Heart right ventricle (tissue), 16 donors: ENCODE measurements at regions not wholly inside any gene's neighbourhood (a gene's known extent, or its start where the extent isn't known, plus 50 kb on each side); places are given as distances from the start of the nearest gene placed in this dataset.

Experiments
- ATAC-seq, 8 donors: fragments of 200-7000 bp; cut with Tn5 transposase; one replicate each; pipeline ENCODE4 v1.9.1; 2020; ENCODE audit warnings: mild to moderate bottlenecking in 8 of 8, moderate library complexity in 8 of 8, moderate number of reproducible peaks in 1 of 8
- DNase-seq, 2 donors: peaks; one replicate each; pipeline ENCODE4 v3.0.0-alpha.2; 2020
- H3K27ac ChIP-seq, 10 donors: fragments of 200-600 bp; sonication (generic) in 2 of 10; one replicate each; pipeline versions ENCODE4 v1.5.0 to v1.8.0; 2020 to 2022; ENCODE audit warnings: mild to moderate bottlenecking in 3 of 10
- H3K27me3 ChIP-seq, 7 donors: fragments of 200-600 bp; one replicate each; pipeline ENCODE4 v1.8.0; 2021 to 2022; ENCODE audit warnings: mild to moderate bottlenecking in 2 of 7
- H3K36me3 ChIP-seq, 9 donors: fragments of 200-600 bp; sonication (generic) in 1 of 9; one replicate each; pipeline versions ENCODE4 v1.5.0 to v1.8.0; 2020 to 2022; ENCODE audit warnings: mild to moderate bottlenecking in 2 of 9
- H3K4me1 ChIP-seq, 9 donors: fragments of 200-600 bp; sonication (generic) in 1 of 9; one replicate each; pipeline versions ENCODE4 v1.5.0 to v1.8.0; 2020 to 2022; ENCODE audit warnings: mild to moderate bottlenecking in 4 of 9
- H3K4me3 ChIP-seq, 10 donors: fragments of 200-600 bp; sonication (generic) in 2 of 10; one replicate each; pipeline versions ENCODE4 v1.5.0 to v1.8.0; 2020 to 2022; ENCODE audit warnings: mild to moderate bottlenecking in 7 of 10, moderate library complexity in 2 of 10
- H3K9me3 ChIP-seq, 11 donors: fragments of 200-600 bp in 10 of 11; sonication (generic) in 2 of 11; one replicate each; pipeline versions ENCODE4 v1.5.0 to v1.8.0; 2013 to 2022; ENCODE audit warnings: mild to moderate bottlenecking in 2 of 11, control low read depth in 1 of 11, moderate library complexity in 1 of 11
- CTCF ChIP-seq, 9 donors: fragments of 200-600 bp; sonication (generic) in 2 of 9; IDR thresholded peaks; one replicate each; pipeline versions ENCODE4 v1.5.0 to v1.8.0; 2021 to 2022; ENCODE audit warnings: antibody characterized with exemption in 9 of 9, mild to moderate bottlenecking in 5 of 9, moderate library complexity in 1 of 9
- WGBS, 2 donors: extraction: QIAGEN DNeasy Blood & Tissue Kit; methylation state at CpG; one replicate each; pipeline ENCODE4 v1.1.7; 2013; ENCODE audit warnings: inconsistent platforms in 1 of 2; 5-methylcytosine and 5-hydroxymethylcytosine counted together
- intact Hi-C, 10 donors: fragments of 100-400 bp; cut with DNase I; formaldehyde crosslinking; loops; one replicate each; pipeline versions ENCODE4 v1.11.1 to v1.14.2; 2022
- donor health status: Arrhythmogenic right ventricular cardiomyopathy.
- donor health status: ischemic (EF 13 %, LVEDD 7.1; RV severe dilation, severe dysfunction).
- donor health status: healthy with polysubstance abuse.
- donor health status: DM: no; HTN: yes; CAD: no.
- donor health status: DM: no; HTN: no; CAD: no.
- donor health status: ischemic (EF 25% LVEDD 6.9; RV normal size, moderate dysfunction).
- donor health status: ischemic (EF 25% LVEDD 5.7; RV mildly dilated, moderate dysfunction).
- donor health status: healthy.
- donor health status: DM: yes; HTN: yes; CAD: no.
- donor health status: Ischemic cardiomyopathy.
- donor health status: ischemic (EF 35%, LVEDD 5.7; RV mildly dilated, moderate dysfunction).
- donor health status: nonischemic (EF 11% LVEDD 7.7; RV severe dilation, severe dysfunction).
- donor health status: DM: yes; HTN: yes; CAD: no.
- donor health status: PGD.
- donor health status: ischemic (EF 29% LVEDD 5.4; RV normal size, mild dysfunction).
- donor health status: nonischemic (EF 23%, LVEDD 6.1; RV moderate dilation, normal function).

DNA sequence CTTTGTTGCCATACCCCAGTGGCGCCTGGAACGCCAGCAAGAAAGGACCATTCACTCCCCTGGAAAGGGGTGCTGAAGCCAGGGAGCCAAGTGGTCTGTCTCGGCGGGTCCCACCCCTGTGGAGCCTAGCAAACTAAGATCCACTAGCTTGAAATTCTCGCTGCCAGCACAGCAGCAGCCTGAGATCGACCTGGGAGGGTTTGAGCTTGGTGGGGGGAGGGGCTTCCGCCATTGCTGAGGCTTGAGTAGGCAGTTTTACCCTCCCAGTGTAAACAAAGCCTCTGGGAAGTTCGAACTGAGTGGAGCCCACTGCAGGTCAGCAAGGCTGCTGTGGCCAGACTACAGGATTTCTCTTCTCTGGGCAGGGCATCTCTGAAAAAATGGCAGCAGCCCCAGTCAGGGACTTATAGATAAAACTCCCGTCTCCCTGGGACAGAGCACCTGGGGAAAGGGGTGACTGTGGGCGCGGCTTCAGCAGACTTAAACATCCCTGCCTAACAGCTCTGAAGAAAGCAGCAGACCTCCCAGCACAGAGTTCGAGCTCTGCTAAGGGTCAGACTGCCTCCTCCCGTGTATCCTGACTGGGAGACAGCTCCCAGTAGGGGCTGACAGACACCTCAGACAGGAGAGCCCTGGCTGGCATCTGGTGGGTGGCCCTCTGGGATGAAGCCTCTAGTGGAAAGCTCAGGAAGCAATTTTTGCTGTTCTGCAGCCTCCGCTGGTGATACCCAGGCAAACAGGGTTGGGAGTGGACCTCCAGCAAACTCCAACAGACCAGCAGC, 281.1 kb upstream of the SP4 start:
- no peaks in the 10 kb centered on the region for H3K36me3 ChIP-seq
- no peak overlapping the region for H3K27ac ChIP-seq
- DNase-seq (no peak), ATAC-seq (no peak)
- 59 to 67% methylated on average over 14 of the region's 14 CpGs for WGBS, 2 donors
- no peak overlapping the region for H3K4me3 ChIP-seq
- peaks cover 0 to 6% (median 0%) of the 10 kb centered on the region in 7 donors for H3K27me3 ChIP-seq
- intact Hi-C loops: no loop called here
- H3K9me3 ChIP-seq: no peaks in the 10 kb centered on the region
- no peak for TF ChIP-seq CTCF (IDR thresholded peaks at IDR 0.05)
- no peaks in the 10 kb centered on the region for H3K4me1 ChIP-seq

GRCh38 chr7:21149809-21150208, 278.1 kb upstream of the SP4 start:
- no peaks in the 10 kb centered on the region for H3K36me3 ChIP-seq
- no peaks in the 10 kb centered on the region for H3K4me1 ChIP-seq
- no peak for TF ChIP-seq CTCF (IDR thresholded peaks at IDR 0.05)
- ATAC-seq (no peak), DNase-seq (no peak)
- H3K9me3 ChIP-seq: no peaks in the 10 kb centered on the region
- intact Hi-C loops: no loop called here
- H3K27ac ChIP-seq: no peak overlapping the region
- no peak overlapping the region for H3K4me3 ChIP-seq
- WGBS, 2 donors: 79 to 81% methylated on average over 3 of the region's 3 CpGs
- peaks cover 0 to 6% (median 0%) of the 10 kb centered on the region in 7 donors for H3K27me3 ChIP-seq

DNA sequence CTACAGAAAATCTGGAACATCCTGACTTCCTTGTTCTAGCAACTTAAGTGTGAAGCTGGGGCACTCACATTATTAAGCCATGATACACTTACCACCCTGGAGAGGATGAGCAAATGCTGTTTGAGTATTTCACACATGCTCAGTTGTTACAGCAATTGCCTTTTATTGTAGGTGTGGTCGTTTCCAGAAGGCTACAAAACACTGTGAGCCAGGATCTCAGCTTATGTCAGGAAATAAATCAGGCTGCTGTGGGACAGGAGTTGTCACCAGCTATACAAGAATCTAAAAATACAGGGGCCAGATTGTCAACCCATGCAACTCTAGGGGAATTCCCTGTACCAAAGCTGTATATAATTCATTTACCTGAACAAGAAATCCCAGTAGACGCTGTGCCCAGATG, 273.3 kb upstream of the SP4 start:
- H3K4me1 ChIP-seq: no peaks in the 10 kb centered on the region
- no peak for TF ChIP-seq CTCF (IDR thresholded peaks at IDR 0.05)
- intact Hi-C loops: no loop called here
- DNase-seq: no peak
- WGBS, 2 donors: 58 to 59% methylated on average over 2 of the region's 2 CpGs
- H3K4me3 ChIP-seq: no peak overlapping the region
- peaks cover 0 to 4% (median 0%) of the 10 kb centered on the region in 7 donors for H3K27me3 ChIP-seq
- no peaks in the 10 kb centered on the region for H3K9me3 ChIP-seq
- ATAC-seq: no peak
- no peaks in the 10 kb centered on the region for H3K36me3 ChIP-seq
- no peak overlapping the region for H3K27ac ChIP-seq

DNA sequence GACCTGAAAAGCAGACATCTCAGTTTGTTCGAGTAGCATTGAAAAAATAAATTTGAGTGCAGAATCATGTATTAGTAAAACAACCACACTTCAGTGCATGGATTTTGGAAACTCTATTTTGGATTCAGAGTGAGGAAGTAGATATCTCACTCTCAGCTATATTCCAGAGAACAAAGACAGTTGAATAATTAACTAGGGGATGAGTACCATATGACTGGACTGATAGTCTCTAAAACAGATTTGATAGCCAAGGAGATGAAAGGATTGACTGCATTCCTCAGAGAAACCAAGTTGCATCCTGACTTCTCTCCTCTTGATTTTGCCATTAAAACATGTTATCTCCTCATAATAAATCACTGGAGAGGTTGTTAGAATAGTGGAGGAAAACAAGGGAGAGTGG, 268.4 kb upstream of the SP4 start:
- Histone ChIP-seq H3K4me1 (no peaks in the 10 kb centered on the region), H3K27ac (no peak overlapping the region), H3K4me3 (no peak overlapping the region), H3K9me3 (no peaks in the 10 kb centered on the region), H3K36me3 (no peaks in the 10 kb centered on the region), H3K27me3 (peaks cover 0 to 8% (median 0%) of the 10 kb centered on the region in 7 donors)
- intact Hi-C loops: no loop called here
- no peak for DNase-seq
- WGBS, 2 donors: 71 to 76% methylated on average over 1 of the region's 1 CpG
- no peak for ATAC-seq
- no peak for TF ChIP-seq CTCF (IDR thresholded peaks at IDR 0.05)
